ENCODE measurements at regions not wholly inside any gene's neighbourhood (a gene's known extent, or its start where the extent isn't known, plus 50 kb on each side); places are given as distances from the start of the nearest gene placed in this dataset.

DNA sequence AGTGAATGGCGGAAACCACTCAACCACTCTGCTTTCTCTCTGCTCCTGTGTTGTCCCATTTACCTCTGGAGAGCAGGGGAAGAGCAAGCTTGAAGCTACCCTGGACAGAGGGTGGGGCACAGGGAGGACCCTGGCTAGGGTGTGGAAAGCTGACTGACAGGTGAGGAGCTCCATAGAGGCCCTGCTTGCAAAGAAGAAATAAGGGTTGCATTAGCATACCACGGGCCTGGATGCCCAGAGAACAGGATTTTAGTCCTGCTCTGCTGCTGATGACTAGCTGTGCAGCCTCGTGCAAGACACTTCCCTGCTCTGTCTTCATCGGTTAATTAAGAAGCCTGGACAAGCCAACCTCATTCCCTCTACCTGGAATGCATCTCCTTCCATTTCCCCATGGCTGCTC lies 135.0 kb downstream of the BUD13 start:
- TF ChIP-seq, protein P1, sequence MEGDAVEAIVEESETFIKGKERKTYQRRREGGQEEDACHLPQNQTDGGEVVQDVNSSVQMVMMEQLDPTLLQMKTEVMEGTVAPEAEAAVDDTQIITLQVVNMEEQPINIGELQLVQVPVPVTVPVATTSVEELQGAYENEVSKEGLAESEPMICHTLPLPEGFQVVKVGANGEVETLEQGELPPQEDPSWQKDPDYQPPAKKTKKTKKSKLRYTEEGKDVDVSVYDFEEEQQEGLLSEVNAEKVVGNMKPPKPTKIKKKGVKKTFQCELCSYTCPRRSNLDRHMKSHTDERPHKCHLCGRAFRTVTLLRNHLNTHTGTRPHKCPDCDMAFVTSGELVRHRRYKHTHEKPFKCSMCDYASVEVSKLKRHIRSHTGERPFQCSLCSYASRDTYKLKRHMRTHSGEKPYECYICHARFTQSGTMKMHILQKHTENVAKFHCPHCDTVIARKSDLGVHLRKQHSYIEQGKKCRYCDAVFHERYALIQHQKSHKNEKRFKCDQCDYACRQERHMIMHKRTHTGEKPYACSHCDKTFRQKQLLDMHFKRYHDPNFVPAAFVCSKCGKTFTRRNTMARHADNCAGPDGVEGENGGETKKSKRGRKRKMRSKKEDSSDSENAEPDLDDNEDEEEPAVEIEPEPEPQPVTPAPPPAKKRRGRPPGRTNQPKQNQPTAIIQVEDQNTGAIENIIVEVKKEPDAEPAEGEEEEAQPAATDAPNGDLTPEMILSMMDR (IDR thresholded peaks at IDR 0.05) = no peak

DNA sequence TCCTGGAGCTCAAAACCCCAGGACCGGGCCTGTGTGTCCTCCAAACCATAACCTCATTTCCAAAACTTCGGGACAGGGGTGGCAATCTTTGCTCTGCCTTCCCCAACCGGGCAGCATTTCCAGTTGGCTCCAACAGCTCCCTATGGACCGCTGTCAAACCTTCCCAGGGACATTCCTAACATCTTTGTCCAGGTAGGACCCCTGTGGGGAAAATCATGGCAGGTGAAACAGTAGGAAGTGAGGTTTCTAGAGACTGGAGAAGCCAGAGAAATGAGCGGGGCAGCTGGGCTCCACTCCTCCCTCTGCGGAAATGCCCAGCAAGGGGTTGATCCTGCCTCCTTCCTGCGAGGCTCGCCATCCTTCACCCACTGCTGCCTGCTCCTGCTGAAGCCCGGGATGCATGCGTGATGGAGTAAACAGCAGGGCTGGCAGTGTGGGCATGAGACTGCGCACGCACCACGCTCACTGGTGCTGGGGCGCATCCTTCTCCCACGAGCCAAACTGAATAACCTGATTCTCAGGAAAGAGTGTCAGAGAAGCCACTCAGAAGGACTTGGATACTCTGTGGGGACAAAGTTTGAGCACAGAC lies 136.4 kb downstream of the BUD13 start:
- TF ChIP-seq, protein P1 (IDR thresholded peaks at IDR 0.05) = no peak

DNA sequence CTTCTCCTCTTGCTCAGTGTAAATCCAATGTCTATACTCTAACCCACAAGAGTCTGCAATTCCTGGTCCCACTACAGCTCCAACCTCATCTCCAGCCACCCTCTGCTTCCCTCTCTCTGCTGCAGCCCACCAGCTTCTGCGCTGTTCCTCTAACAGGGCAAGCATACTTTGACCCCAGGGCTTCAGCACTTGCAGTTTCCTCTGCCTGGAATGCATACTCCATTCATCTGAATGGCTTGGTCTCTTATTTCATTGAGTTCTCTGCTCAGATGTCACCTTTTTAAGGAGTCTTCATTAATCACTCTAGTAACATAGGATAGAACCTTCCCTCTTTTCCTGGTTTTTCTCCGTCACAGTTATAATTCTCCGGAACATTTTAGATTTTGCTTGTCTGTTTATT lies 141.6 kb downstream of the BUD13 start:
- TF ChIP-seq, protein P1 (IDR thresholded peaks at IDR 0.05) = no peak

GRCh38 chr11:116618461-116618860 lies 154.3 kb downstream of the BUD13 start:
- TF ChIP-seq, protein P1 (IDR thresholded peaks at IDR 0.05) = no peak

- TF ChIP-seq, protein P1 (IDR thresholded peaks at IDR 0.05) = no peak
Observed at GRCh38 chr11:116615211-116615865, 157.4 kb downstream of the BUD13 start.

DNA sequence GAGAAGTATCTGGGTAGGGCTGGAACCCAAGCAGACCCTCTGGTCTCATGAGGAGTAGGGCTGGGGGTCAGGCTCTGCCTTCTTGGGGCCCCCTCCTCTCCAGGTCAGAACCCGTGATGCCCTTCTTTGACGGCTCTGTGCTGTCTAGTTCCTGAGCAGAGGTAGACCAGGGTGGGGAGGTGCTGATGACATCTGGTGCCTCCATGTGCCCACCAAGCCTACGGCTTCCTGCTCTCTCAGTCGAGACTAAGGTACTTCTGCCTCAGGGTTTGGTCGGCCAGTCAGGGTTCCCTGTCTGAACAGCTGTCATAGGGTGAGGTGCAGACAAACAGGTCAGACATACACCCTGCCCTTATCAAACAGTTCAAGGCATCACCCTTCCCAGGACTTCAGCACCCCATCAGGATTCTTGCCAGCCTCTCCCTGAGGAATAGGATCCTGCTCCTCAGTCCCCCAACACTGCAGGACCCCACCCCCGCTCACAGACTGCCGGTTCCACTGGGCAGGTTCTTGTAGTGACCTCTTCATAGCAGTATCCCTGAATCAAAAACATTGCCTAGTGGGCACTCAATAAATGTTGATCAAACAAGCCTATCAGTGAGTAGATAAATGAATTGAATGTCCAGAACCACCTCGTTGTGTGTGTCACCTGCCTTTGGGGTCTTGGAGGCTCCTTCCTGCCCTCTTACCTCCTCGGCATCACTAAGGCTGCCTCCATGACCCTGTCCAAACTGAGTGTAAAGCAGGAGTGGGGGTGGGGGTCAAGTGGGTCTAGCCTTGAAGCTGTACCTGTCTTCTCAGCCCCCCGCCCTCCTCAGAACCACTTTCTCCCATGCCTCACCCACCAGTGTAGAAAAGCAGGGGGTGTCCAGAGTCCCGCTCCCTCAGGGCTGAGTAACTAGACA lies 158.2 kb downstream of the BUD13 start:
- TF ChIP-seq, protein P1 (IDR thresholded peaks at IDR 0.05) = no peak

DNA sequence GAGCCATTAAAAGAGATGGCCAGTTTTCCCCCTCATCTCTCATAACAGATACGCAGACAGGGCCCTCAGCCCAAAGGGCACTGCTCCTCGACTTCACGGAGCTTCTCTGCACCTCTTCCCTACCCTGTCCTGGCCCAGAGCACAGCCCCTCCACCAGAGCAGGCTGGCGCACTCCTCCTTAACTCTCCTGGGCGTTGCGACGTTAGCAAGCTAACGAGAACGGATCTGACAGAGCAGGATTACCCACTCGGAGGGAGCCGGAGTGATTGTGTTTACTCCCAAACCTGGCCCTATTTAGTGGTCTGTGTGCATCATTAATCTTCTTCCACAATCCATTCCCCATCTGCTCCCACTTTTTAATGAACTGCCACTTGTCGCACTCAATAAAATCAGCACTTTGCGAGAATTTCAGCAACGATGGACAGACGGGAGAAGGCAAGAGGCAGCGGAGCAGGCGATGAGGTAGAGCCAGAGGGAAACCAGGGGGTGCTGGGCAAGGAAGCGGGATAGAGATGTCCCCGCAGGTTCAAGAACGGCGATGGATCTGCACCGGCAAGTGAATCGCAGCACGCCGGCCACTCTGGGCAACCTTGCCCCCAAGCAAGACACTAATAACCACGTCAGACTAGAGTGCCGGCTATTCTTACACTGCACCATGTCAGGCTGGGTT lies 159.4 kb downstream of the BUD13 start:
- TF ChIP-seq, protein P1 (IDR thresholded peaks at IDR 0.05) = no peak

Data from LNCAP (cell line).